ENCODE measurements at regions not wholly inside any gene's neighbourhood (a gene's known extent, or its start where the extent isn't known, plus 50 kb on each side); places are given as distances from the start of the nearest gene placed in this dataset.

DNA sequence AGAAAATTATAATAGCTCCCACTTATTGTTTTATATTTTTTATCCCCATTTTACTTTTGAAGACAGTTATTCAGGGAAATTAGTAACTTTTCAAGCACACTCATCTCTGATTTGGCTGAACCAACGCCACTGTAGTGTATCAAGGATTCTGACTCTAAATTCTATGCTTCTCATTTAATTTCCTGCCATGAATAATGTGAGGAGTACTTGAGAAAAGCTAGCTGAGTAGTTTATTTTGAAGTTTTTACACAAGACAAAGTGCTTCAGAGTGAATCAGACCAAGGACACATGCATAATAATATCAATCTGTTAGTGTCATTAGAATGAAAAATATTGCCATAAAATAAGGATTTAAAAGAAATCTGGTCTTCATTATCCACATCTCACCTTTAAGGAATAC, 329.9 kb downstream of the SLITRK6 start (continued):
- TF ChIP-seq ZNF114 (CRISPR knock-in tag; IDR thresholded peaks at IDR 0.05) (no peak), EZH2phosphoT487 (IDR thresholded peaks at IDR 0.05; ENCODE audit: unreplicated experiment) (no peak), EZH2 (IDR thresholded peaks at IDR 0.05; ENCODE audit: low read depth, unreplicated experiment) (no peak), ZNF331 (CRISPR knock-in tag; IDR thresholded peaks at IDR 0.05; ENCODE audit: low read depth) (no peak), NANOG (IDR thresholded peaks at IDR 0.05; ENCODE audit: borderline replicate concordance) (no peak), JUNB (IDR thresholded peaks at IDR 0.05; ENCODE audit: unreplicated experiment) (no peak)

DNA sequence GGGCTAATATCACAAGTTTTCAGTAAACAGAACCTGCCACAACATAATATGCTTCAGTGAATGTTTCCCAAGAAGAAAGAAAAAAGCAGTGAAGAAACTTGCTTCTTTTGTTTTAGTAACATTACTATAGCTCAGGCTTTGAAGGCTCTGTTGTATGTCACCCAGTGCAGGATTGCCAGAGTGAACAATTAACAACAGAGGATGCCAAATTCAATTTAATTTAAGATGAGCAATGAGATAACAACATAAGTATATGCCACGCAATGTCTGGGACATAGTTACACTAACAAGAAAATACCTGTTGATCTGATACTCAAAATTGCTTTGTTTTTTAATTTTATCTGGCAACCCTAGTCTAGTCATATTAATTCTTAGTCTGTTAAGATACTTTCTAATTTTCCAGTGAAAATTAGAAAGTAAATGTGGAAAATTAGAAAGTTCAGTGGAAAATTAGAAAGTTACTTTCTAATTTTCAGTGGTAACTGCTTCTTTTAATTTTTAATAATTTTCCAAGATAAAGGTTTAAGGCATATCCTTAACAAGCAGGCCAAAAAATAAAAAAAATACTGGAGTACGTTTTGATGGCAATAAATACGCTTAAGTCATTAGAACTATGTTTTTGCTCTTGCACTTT, 336.3 kb downstream of the SLITRK6 start:
- H3K4me1 Mint-ChIP-seq = no peaks in the 10 kb centered on the region
- no peaks in the 10 kb centered on the region for H3K79me2 ChIP-seq (replicated peaks; ENCODE audit: insufficient read depth)
- DNase-seq (ENCODE audit: low spot score) (no peak), ATAC-seq (no peak)
- H3K27me3 Mint-ChIP-seq (ENCODE audit: insufficient read depth, low read depth, poor library complexity) = no peaks in the 10 kb centered on the region
- no peaks in the 10 kb centered on the region for H3K36me3 ChIP-seq (ENCODE audit: insufficient read depth)
- H2AFZ ChIP-seq = no peak overlapping the region
- H3K36me3 Mint-ChIP-seq (ENCODE audit: low read depth) = peaks cover 19% of the 10 kb centered on the region
- no peak overlapping the region for H3K27ac ChIP-seq (ENCODE audit: low read depth)
- H3K4me3 ChIP-seq = no peak overlapping the region
- no peaks in the 10 kb centered on the region for H4K20me1 ChIP-seq (replicated peaks; ENCODE audit: insufficient read depth)
- H3K4me2 ChIP-seq = no peak overlapping the region
- H3K27me3 ChIP-seq (ENCODE audit: insufficient read depth) = no peaks in the 10 kb centered on the region
- H3K9me2 ChIP-seq (ENCODE audit: insufficient read depth) = no peaks in the 10 kb centered on the region
- no peak overlapping the region for H3K4me3 Mint-ChIP-seq
- peaks cover 19% of the 10 kb centered on the region for H3K9me3 Mint-ChIP-seq
- no peaks in the 10 kb centered on the region for H3F3A ChIP-seq (replicated peaks; ENCODE audit: low read depth)
- H3K4me1 ChIP-seq (ENCODE audit: insufficient read depth) = no peaks in the 10 kb centered on the region
- H3K27ac Mint-ChIP-seq = no peak overlapping the region
- TF ChIP-seq, protein P1, sequence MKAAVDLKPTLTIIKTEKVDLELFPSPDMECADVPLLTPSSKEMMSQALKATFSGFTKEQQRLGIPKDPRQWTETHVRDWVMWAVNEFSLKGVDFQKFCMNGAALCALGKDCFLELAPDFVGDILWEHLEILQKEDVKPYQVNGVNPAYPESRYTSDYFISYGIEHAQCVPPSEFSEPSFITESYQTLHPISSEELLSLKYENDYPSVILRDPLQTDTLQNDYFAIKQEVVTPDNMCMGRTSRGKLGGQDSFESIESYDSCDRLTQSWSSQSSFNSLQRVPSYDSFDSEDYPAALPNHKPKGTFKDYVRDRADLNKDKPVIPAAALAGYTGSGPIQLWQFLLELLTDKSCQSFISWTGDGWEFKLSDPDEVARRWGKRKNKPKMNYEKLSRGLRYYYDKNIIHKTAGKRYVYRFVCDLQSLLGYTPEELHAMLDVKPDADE (IDR thresholded peaks at IDR 0.05) = no peak
- TF ChIP-seq POLR2AphosphoS5 (IDR thresholded peaks at IDR 0.05; ENCODE audit: low read depth) (no peak), JUNB (IDR thresholded peaks at IDR 0.05; ENCODE audit: unreplicated experiment) (no peak), STAT1 (IDR thresholded peaks at IDR 0.05; ENCODE audit: unreplicated experiment) (no peak), EZH2 (IDR thresholded peaks at IDR 0.05; ENCODE audit: low read depth, unreplicated experiment) (no peak), ZNF114 (CRISPR knock-in tag; IDR thresholded peaks at IDR 0.05) (no peak), NANOG (IDR thresholded peaks at IDR 0.05; ENCODE audit: borderline replicate concordance) (no peak), CREB1 (CRISPR knock-in tag; IDR thresholded peaks at IDR 0.05; ENCODE audit: low read depth) (no peak)
- TF ChIP-seq, protein P2, sequence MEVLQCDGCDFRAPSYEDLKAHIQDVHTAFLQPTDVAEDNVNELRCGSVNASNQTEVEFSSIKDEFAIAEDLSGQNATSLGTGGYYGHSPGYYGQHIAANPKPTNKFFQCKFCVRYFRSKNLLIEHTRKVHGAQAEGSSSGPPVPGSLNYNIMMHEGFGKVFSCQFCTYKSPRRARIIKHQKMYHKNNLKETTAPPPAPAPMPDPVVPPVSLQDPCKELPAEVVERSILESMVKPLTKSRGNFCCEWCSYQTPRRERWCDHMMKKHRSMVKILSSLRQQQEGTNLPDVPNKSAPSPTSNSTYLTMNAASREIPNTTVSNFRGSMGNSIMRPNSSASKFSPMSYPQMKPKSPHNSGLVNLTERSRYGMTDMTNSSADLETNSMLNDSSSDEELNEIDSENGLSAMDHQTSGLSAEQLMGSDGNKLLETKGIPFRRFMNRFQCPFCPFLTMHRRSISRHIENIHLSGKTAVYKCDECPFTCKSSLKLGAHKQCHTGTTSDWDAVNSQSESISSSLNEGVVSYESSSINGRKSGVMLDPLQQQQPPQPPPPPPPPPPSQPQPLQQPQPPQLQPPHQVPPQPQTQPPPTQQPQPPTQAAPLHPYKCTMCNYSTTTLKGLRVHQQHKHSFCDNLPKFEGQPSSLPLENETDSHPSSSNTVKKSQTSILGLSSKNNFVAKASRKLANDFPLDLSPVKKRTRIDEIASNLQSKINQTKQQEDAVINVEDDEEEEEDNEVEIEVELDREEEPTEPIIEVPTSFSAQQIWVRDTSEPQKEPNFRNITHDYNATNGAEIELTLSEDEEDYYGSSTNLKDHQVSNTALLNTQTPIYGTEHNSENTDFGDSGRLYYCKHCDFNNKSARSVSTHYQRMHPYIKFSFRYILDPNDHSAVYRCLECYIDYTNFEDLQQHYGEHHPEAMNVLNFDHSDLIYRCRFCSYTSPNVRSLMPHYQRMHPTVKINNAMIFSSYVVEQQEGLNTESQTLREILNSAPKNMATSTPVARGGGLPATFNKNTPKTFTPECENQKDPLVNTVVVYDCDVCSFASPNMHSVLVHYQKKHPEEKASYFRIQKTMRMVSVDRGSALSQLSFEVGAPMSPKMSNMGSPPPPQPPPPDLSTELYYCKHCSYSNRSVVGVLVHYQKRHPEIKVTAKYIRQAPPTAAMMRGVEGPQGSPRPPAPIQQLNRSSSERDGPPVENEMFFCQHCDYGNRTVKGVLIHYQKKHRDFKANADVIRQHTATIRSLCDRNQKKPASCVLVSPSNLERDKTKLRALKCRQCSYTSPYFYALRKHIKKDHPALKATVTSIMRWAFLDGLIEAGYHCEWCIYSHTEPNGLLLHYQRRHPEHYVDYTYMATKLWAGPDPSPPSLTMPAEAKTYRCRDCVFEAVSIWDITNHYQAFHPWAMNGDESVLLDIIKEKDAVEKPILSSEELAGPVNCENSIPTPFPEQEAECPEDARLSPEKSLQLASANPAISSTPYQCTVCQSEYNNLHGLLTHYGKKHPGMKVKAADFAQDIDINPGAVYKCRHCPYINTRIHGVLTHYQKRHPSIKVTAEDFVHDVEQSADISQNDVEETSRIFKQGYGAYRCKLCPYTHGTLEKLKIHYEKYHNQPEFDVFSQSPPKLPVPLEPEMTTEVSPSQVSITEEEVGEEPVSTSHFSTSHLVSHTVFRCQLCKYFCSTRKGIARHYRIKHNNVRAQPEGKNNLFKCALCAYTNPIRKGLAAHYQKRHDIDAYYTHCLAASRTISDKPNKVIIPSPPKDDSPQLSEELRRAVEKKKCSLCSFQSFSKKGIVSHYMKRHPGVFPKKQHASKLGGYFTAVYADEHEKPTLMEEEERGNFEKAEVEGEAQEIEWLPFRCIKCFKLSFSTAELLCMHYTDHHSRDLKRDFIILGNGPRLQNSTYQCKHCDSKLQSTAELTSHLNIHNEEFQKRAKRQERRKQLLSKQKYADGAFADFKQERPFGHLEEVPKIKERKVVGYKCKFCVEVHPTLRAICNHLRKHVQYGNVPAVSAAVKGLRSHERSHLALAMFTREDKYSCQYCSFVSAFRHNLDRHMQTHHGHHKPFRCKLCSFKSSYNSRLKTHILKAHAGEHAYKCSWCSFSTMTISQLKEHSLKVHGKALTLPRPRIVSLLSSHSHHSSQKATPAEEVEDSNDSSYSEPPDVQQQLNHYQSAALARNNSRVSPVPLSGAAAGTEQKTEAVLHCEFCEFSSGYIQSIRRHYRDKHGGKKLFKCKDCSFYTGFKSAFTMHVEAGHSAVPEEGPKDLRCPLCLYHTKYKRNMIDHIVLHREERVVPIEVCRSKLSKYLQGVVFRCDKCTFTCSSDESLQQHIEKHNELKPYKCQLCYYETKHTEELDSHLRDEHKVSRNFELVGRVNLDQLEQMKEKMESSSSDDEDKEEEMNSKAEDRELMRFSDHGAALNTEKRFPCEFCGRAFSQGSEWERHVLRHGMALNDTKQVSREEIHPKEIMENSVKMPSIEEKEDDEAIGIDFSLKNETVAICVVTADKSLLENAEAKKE (CRISPR knock-in tag; IDR thresholded peaks at IDR 0.05) = no peak
- TF ChIP-seq, protein P3, sequence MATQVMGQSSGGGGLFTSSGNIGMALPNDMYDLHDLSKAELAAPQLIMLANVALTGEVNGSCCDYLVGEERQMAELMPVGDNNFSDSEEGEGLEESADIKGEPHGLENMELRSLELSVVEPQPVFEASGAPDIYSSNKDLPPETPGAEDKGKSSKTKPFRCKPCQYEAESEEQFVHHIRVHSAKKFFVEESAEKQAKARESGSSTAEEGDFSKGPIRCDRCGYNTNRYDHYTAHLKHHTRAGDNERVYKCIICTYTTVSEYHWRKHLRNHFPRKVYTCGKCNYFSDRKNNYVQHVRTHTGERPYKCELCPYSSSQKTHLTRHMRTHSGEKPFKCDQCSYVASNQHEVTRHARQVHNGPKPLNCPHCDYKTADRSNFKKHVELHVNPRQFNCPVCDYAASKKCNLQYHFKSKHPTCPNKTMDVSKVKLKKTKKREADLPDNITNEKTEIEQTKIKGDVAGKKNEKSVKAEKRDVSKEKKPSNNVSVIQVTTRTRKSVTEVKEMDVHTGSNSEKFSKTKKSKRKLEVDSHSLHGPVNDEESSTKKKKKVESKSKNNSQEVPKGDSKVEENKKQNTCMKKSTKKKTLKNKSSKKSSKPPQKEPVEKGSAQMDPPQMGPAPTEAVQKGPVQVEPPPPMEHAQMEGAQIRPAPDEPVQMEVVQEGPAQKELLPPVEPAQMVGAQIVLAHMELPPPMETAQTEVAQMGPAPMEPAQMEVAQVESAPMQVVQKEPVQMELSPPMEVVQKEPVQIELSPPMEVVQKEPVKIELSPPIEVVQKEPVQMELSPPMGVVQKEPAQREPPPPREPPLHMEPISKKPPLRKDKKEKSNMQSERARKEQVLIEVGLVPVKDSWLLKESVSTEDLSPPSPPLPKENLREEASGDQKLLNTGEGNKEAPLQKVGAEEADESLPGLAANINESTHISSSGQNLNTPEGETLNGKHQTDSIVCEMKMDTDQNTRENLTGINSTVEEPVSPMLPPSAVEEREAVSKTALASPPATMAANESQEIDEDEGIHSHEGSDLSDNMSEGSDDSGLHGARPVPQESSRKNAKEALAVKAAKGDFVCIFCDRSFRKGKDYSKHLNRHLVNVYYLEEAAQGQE (IDR thresholded peaks at IDR 0.05; ENCODE audit: unreplicated experiment) = no peak
- TF ChIP-seq, protein P4, sequence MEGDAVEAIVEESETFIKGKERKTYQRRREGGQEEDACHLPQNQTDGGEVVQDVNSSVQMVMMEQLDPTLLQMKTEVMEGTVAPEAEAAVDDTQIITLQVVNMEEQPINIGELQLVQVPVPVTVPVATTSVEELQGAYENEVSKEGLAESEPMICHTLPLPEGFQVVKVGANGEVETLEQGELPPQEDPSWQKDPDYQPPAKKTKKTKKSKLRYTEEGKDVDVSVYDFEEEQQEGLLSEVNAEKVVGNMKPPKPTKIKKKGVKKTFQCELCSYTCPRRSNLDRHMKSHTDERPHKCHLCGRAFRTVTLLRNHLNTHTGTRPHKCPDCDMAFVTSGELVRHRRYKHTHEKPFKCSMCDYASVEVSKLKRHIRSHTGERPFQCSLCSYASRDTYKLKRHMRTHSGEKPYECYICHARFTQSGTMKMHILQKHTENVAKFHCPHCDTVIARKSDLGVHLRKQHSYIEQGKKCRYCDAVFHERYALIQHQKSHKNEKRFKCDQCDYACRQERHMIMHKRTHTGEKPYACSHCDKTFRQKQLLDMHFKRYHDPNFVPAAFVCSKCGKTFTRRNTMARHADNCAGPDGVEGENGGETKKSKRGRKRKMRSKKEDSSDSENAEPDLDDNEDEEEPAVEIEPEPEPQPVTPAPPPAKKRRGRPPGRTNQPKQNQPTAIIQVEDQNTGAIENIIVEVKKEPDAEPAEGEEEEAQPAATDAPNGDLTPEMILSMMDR (conservative IDR thresholded peaks at IDR 0.05; ENCODE audit: low read depth in 2 of 2) = no peak
